NCI-H748 (cell line): ENCODE measurements at regions not wholly inside any gene's neighbourhood (a gene's known extent, or its start where the extent isn't known, plus 50 kb on each side); places are given as distances from the start of the nearest gene placed in this dataset.

ENCODE experiments used
- DNase-seq: peaks from one replicate; lab custom pipeline; 2025; ENCODE audit not compliant: unreplicated experiment; lab: John Stamatoyannopoulos, UW

DNA sequence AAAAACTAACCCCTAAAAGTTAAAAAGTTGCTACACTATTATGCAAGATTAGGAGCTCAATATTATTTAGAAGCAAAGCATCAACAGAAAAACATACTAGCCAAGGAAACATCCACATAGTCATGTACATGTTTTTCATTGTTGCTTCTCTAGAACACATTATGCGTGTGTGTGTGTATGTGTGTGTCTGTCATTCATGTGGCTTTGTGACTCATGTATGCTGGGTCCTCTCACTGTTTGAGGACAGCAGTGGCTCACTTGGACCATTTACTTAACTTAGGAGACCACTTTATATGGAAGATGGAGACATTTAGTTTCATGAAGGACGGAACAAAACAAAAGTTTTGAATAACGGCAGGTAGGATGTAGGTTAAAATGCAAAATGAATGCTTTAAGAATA lies 219.4 kb upstream of the THBS1 start:
- DNase-seq = no peak

DNA sequence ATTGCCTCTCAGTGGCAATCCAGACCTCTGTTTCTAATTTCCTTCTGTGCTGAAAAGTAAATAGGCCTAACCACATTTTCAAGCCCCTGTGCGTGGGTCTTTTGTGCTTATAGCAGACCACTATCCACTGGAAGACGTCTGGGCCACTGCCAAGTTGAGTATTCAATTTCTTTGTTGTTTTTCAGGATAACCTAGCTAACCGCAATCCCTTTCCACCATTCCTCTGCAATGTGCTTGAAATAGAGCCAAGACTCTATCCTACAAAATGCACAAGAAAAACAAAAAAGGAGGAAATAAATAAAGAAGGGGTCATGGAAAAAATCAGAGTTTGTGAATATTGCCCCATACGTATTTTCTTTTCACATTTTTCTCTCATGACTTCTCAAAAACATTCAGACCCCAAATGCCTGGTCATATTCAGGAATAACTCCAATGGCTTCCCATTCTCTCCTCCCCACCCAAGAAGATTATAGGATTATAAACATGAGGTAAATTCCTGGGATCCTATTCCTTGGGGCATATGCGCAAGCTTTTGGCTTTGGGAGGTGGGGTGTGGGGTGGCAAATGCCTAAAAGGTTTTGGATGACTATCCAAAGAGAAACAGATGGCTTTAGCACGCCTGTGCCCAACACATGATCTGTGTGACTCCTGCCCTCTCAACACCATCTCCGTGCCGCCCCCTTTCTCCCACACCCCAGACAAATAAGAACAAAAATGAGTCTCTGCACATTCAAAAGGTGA lies 217.9 kb upstream of the THBS1 start:
- DNase-seq = no peak

DNA sequence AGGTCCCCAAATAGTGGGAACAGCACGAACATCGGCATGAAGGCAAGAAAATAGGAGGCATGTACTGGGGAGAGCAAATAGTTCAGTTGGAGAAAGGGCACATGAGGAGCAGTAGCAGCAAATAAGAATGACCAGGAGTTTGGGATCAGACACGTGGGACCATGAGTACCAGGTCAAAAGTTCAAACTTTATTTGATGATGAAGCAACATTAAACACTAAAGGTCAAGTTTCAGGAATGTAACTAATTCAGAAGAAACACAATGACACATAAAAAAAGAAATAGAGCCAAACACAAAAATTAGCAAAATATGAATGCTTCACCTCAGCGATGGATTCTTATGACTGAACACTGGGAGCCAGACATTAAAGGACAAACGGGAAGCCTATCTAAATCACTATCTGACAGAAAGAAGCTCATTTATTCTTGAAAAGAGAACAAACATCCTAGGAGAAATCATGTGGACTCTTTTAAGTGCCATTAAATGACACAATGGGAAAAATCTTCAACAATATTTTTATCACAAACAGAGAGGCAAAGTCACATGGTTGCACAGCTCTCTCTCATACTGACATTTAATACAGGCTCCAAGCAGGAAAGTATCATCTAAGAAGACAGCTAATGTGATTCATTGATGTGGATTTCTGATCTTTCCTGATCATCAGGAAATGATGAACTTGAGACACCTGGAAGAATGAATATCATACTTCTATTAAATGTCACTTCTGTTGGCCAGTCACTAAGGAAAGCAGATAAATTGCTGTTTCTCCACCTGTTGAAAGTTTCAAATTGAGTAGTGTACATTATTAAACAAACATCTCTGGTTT lies 216.9 kb upstream of the THBS1 start:
- DNase-seq = no peak

DNA sequence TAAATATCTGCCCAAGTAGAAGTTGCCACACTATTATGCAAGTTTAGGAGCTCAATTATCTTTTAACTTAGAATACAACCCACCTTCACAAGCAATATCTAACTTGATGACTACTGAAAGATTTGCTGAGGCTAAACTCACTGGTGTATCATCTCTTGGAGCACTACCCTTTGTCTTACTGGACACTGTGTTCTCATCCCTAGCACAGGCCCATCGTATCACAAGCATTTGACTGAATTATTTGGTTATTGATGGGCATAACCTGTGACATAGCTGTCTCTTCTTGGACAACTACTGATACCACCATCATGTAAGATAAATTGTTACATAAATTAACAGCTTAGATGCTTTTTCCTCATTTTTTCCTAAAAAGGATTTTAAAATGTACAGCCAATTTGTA lies 216.2 kb upstream of the THBS1 start:
- DNase-seq = no peak

DNA sequence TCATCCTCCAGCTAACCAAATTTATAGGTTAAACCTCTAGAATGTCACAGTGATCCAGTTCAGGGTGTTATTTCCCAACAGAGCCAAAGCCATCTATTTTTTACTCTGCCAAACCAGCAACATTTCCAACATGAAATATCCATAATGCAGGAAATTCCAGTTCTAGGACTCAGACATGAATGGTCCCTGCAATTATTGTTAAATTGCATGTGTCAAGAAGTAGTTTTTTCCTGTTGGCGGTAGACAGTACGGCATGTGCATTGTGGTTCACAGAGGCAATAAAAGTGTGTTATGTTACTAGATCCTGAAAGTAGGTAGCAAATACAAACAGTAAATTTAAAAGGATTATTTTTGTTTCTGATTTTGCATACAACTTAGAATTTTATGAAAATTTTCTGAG lies 215.7 kb upstream of the THBS1 start:
- no peak for DNase-seq

DNA sequence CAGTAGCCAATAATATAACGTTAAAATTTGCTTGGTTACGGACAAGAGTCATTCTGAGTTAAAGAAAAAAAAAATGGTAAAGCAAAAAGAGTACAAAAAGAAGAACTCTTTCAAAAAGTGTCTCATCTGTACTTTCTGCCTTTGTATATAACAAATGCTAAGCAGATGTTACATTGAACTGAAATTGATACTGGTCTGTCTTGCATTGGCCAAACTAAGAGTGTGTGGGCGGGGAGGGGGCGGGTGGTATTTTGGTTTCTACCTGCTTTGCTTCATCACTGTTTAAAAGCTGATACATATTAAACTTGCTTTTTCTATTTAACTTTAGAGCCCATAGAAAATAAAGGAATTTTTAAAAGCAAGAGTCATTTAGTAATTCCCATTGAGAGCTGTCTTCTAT lies 215.0 kb upstream of the THBS1 start:
- DNase-seq = no peak

DNA sequence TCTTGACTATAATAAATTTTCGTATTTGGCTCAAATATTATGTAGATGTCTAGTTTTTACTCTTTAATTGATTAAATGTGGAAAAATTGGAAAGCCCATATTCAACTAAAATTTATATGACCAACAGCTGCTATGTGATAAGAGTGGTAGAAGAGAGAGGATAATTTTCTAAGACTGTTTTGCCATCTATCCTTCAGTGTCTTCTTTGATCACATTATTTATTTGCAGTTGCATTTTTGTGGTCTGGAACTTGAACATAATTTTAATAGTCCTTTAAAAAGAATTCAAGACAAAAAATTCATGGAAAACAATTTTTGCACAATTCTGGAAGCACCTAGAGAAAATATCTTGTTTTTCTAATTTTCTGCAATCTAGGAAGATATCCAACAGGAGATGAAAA lies 213.3 kb upstream of the THBS1 start:
- DNase-seq = no peak

DNA sequence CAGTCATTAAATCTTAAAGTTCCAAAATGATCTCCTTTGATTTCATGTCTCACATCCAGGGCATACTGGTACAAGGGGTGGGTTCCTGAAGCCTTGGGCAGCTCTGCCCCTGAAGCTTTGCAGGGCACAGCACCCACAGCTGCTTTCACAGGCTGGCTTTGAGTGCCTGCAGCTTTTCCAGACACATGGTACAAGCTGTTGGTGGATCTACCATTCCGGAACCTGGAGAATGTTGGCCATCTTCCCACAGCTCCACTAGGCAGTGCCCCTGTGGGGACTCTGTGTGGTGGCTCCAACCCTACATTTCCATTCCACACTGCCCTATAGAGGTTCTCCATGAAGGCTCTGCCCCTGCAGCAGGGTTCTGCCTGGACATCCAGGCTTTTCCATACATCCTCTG lies 211.1 kb upstream of the THBS1 start:
- no peak for DNase-seq

DNA sequence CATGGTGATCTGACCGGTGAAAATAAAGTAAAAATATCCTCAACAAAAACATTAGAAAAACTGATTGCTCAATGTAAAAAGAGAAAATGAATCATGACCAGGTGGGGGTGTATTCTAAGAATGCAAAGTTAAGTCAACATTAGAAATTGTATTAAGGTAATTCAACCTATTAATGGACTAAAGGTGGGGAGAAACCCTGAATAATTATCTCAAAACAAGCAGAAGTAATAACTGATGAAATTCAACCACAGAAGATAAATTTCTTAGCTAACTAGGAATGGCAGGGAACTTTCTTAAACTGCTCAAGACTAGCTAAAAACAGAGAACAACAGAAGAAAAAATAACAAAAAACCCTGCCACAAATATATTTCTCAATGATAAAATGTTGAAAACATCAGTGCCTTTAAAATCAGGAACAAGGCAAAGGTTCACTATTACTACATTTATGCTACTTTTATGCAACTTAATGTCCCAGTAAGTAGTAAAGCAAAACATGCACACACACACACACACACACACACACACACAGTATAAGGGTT lies 204.4 kb upstream of the THBS1 start:
- DNase-seq = no peak

DNA sequence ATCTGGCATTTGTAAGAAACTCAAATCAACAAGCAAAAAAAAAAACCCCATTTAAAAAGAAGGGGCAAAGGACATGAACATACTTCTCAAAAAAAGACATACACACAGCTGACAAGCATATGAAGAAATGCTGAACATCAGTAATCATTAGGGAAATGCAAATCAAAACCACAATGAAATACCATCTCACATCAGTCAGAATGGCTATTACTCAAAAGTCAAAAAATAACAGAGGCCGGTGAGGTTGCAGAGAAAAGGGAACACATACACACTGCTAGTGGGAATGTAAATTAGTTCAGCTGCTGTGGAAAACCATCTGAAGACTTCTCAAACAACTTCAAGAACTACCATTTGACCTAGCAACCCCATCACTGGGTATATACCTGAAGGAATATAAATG lies 199.4 kb upstream of the THBS1 start:
- DNase-seq = no peak

DNA sequence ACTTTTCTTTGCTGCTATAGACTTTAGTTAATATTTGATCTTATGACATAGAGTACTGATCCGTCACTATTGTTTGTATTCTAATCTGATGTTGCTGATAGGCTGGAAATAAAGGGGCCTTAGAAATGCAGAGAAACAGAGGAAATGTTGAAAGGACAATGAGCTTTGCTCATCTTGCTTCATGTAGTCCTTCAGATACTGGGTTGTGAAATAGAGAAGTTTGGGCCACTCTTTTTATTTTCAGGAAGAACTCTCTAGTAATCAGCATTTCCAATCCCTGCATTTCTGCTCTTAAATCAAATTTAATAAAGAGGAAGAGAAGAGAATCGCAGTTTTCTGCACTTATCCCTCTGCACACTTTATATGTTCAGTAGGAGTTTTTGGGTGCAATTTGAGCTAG lies 192.8 kb upstream of the THBS1 start:
- DNase-seq = no peak

DNA sequence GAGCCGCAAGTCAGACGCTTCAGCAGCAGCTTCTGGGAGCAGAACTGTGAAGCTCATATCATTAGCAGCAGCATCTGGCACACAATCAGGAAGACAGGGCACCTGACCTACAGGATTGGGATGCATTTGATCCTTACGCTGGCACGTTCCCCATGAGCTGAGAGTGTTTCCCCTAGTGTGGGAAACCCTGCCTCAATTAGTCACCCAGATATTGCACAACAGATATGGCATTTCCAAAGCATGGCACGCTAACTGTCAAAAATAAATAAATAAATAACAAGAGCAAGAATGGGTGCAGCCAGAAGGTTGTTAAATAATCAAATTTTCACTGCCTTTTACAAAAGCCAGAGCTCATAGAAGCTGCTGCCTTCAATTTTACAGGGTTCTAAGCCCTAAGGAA lies 189.6 kb upstream of the THBS1 start:
- DNase-seq = no peak

DNA sequence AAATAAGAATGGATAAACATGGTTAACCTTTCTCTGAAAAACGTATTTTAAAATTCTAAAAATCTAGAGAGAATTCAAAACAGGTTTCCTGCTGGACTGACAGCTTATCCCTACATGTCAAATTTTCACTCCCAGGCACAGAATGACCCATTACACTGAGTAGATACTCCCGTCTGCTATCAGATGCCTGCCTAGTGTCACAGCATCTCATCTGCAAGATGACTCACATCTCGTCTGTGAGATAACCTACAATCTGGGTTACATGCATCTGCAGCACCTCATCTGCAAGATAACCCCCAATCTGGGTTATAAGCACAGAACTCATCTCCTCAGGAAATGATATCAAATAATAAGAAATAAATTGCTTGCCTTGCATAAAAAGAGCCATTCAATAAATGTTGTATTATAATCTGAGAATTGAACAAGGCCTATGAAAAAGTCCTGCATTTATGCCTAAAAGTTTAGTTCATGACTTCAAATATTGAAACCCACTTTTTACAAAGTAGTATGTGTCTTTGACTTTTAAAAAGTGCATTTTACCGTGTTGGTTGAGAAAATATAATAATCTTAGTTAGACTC lies 188.3 kb upstream of the THBS1 start:
- DNase-seq = no peak

DNA sequence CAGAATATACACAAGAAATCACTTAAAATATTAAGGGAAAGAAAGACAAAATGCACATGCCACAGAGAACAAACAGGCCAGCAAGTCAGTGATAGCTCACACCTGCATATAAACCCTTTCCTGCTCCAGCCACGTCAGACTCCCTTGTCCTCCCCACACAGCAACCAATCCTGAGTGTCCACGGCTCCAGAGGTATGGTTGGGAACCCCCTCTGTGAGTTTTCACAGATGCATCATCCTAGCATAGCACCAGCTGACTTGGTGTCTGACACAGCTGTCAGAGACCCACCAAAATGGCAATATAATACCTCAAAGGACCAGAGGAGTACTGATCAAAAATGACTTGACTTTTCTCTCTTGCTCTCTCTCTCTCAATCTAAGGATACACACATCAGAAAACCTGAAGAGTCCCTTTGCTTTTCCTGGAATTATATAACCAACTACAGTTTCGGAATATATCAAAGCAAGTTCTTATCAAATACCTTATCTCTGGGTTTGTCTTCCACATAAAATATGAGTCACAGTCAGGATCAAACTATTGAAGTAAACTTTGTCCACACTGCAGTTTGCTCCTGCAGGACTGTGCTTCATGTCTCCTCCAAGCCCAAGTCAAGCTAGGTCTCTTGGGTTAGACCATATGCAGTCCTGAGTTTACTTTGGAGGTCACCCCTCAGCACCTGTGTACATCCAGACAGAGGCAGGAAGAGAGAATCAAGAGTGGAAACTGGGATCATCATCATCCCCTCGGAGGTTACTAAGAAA lies 187.1 kb upstream of the THBS1 start:
- DNase-seq = no peak

DNA sequence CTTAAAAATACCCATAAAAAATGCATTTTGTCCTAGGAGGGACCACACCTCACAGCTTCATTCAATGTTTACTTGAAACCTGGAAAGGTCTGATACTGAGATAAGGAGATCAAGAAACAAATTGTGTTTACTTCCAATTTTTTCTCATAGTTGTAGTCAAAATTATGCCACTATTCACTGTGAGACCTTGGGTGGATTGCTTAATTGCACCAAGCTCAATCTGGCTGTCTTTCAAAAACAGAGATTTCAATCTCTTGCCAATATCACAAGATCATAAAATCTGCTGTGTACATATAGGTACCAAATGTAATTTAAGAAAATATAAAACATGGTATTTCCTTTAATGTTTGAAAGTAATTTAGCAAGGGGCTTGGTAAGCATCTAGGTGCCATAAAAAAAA lies 186.4 kb upstream of the THBS1 start:
- DNase-seq = no peak

DNA sequence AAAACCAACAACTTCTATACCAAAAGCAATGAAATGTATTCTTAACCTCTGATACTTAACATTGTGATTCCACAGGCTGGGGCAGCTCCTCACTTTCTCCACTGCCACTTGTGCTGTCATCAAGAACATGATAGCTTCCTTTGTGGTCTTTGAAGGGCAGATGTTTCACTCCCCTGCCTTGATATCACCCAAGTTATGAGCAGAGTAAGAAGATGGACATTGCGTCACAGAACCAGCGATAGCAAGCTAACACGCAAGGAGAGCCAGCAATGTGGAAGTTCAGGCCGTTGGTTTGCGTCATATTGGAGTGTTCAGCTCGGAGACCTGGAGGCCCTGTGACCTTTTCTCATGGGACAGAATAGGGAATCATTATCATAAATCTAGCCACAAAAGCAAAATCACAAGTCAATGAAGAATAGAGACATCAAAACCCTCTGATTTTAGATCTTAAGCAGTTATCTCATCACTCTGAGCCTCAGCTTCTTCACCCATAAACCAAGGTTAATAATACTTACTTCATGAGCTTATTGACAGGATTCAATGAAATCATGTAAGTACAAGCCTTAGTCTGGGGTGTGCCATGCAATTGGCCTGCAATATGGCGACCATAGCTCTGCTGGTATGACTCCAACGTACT lies 183.8 kb upstream of the THBS1 start:
- no peak for DNase-seq

DNA sequence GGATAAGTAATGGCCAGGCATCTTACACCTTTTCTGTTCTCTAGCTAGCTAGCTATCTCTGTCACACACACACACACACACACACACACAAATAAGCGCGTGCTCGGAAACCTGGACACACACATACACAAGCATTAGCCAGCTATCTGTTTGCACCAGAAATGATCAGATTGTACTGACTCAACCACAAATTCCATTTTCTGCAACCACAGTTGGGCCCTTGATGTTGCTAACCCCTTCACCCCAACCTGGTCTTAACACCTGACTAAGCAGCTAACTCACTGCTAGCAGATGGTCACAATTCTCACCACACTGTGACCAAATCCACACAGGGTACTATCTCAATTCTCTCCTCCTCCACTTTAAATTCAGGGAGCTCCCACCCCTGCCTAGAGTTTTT lies 183.0 kb upstream of the THBS1 start:
- DNase-seq = no peak

DNA sequence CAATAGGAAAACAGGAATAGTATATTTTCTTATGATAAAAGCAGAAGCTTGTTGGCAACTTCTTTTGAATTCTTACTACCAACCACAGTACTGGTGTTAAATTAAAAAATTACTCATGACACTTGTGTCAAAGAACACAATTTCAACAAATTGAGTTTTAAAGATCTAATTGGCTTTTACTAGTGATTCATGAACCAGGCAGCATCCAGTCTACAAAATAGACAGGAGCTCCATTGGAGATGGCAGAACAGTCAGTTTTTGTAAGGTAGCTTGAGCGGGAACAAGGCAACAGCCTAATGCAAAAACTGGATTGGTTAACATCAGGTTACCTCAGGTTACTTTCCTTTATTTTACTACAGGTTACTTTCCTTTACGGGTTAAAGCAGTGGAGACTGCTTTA lies 181.3 kb upstream of the THBS1 start:
- no peak for DNase-seq

DNA sequence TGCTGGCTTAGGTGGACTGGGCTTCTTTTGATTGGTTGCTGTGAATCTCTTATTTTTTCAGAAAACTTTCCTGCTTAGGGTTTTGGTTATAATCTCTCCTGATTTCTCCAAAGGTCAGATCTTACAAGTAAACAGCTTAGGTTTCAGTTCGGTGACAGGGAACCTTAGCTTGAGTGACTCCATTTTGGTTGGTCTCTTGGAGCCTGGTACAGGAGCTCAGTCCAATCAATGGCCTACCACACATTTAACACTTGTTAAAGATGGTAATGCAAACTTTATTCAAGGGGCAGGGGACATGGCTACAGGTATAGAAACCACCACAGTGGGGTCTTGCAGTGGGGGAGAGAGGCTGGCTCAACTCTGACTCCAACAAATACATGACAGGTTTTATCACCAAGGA lies 180.9 kb upstream of the THBS1 start:
- no peak for DNase-seq

DNA sequence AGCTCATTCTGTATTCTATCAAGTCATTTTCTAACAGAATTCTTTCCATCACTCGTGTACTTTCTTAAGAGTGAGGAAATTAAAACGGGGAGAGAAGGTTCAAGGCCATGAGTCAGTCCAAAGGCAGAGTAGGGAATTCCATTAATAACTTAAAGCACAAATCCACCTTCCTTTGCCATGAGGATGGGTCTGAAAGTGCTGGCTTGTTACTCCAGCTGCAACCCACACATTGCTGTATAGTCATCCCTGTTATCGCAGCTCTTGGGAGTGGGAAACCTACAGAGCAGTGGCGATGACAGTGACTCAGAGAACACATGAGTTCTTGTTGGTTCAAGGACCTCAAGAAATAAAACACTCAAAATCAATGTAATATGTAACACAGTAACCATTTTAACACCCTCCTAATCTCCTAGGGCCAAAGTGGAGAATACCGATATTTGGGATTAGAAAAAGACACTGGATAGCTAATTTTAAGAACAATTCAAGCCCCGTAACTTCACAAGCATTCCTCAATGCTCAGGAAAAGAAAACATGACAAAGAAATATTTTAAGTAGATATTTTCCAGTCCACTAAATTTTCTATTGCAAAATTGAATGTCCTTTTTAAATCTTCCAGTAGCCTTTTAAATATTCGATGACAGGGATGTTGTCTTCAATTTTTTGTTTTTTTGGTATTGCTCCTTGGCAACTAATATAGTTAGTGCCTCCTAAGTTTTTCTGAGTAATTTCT lies 179.9 kb upstream of the THBS1 start:
- no peak for DNase-seq
